ENCODE measurements at regions not wholly inside any gene's neighbourhood (a gene's known extent, or its start where the extent isn't known, plus 50 kb on each side); places are given as distances from the start of the nearest gene placed in this dataset.
"Not testable (repeated sequence)": the region's sequence is repeated elsewhere in the genome, so short reads cannot be mapped to it uniquely, and the experiment has no call there.

DNA sequence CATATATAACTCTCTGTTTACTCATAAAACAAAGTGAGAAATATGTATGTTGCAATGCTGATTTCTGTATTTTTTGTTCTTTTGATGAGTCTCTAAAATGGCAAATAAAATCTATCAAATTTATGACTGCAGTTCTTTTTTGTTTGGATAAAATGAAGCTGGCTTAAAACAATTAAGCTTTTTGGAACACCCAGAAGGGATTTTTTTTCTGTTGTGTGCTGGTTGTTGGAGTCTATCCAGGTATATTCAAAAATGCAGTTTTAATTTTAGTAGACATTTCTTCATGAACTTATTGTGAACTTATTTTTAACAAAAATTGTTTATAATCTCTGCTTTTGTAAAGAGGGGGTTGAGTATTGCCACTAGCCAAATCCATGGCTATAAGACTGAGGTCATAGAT lies 405.5 kb downstream of the RAP2B start:
- TF ChIP-seq, protein P1, sequence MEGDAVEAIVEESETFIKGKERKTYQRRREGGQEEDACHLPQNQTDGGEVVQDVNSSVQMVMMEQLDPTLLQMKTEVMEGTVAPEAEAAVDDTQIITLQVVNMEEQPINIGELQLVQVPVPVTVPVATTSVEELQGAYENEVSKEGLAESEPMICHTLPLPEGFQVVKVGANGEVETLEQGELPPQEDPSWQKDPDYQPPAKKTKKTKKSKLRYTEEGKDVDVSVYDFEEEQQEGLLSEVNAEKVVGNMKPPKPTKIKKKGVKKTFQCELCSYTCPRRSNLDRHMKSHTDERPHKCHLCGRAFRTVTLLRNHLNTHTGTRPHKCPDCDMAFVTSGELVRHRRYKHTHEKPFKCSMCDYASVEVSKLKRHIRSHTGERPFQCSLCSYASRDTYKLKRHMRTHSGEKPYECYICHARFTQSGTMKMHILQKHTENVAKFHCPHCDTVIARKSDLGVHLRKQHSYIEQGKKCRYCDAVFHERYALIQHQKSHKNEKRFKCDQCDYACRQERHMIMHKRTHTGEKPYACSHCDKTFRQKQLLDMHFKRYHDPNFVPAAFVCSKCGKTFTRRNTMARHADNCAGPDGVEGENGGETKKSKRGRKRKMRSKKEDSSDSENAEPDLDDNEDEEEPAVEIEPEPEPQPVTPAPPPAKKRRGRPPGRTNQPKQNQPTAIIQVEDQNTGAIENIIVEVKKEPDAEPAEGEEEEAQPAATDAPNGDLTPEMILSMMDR (IDR thresholded peaks at IDR 0.05; ENCODE audit: insufficient read depth, missing control alignments), result no peak
- FAIRE-seq (no peak), DNase-seq (ENCODE audit: insufficient read length, low spot score) (no peak)

DNA sequence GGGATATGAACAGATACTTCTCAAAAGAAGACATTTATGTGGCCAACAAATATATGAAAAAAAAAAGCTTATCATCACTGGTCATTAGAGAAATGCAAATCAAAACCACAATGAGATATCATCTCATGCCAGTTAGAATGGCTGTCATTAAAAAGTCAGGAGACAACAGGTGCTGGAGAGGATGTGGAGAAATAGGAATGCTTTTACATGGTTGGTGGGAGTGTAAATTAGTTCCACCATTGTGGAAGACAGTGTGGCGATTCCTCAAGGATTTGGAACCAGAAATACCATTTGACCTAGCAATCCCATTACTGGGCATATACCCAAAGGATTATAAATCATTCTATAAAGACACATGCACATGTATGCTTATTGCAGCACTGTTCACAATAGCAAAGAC lies 408.5 kb downstream of the RAP2B start:
- FAIRE-seq; DNase-seq (ENCODE audit: insufficient read length, low spot score): not testable (repeated sequence)

GRCh38 chr3:153572165-153572564 lies 410.1 kb downstream of the RAP2B start:
- FAIRE-seq, result no peak
- no peak for DNase-seq (ENCODE audit: insufficient read length, low spot score)
- TF ChIP-seq, protein P1 (IDR thresholded peaks at IDR 0.05; ENCODE audit: insufficient read depth, missing control alignments), result no peak

DNA sequence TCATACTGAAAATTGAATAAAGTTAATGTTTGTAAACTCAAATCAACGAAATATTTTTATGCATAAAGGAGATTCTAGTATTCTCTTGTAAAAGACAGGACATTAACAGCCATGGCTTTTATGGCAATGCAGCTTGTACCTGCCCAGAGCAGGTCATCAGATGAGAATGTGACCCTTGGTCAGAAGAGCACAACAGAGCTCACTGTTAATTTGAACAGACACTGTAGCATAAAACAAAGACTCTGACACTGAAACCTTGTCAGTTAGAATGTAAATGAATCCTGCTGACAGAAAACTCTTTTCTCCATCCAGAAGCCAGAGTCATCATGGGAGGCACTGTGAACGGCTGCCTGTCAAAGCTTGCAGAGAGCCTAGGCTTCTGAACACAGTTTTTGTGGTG lies 410.6 kb downstream of the RAP2B start:
- FAIRE-seq (no peak), DNase-seq (ENCODE audit: insufficient read length, low spot score) (no peak)
- TF ChIP-seq, protein P1 (IDR thresholded peaks at IDR 0.05; ENCODE audit: insufficient read depth, missing control alignments), result no peak

GRCh38 chr3:153573481-153573880 lies 411.5 kb downstream of the RAP2B start:
- FAIRE-seq (no peak), DNase-seq (ENCODE audit: insufficient read length, low spot score) (no peak)
- TF ChIP-seq, protein P1 (IDR thresholded peaks at IDR 0.05; ENCODE audit: insufficient read depth, missing control alignments), result no peak

DNA sequence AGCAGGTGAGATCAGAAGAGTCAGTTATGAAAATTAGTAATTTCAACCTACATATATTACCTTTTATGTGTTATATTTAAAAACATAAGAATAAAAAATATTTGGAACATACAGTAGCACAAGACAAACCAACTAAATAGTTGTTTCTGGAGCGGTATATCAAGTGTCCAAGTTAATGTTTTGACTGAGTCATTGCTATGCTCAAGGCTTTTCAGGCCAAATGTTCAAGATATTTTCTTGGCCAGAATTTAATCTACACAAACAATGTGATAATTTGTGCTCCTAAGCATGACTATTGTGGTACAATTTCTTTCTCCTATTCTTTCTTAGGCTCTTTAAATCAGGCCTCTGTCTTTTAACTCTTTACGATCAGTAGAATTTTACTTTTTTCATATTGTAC lies 412.4 kb downstream of the RAP2B start:
- FAIRE-seq (no peak), DNase-seq (ENCODE audit: insufficient read length, low spot score) (no peak)
- TF ChIP-seq, protein P1 (IDR thresholded peaks at IDR 0.05; ENCODE audit: insufficient read depth, missing control alignments), result no peak

- no peak for DNase-seq (ENCODE audit: insufficient read length, low spot score)
- no peak for FAIRE-seq
- TF ChIP-seq, protein P1 (IDR thresholded peaks at IDR 0.05; ENCODE audit: insufficient read depth, missing control alignments), result no peak
These were observed 415.2 kb downstream of the RAP2B start for GRCh38 chr3:153577059-153577736.

DNA sequence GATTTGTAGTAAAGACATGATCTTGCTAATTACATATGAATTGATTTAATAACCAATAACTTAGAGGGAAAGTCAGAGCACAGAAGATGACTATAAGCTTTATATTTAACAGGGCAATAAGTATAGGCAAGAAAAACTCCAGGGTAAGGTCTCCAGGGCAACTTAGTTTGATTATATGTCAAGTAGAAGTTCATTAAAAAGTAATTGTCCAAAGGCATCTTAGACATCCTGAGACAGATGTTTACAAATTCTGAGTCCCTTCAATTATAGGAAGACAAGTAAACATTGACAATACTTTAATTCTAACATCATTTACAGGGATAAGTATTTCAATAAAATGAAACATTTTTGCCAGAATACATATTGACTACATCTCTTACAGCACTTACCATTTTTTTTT lies 416.0 kb downstream of the RAP2B start:
- FAIRE-seq, result no peak
- no peak for DNase-seq (ENCODE audit: insufficient read length, low spot score)
- TF ChIP-seq, protein P1 (IDR thresholded peaks at IDR 0.05; ENCODE audit: insufficient read depth, missing control alignments), result no peak

Data from D721Med (cell line).